ENCODE measurements at regions not wholly inside any gene's neighbourhood (a gene's known extent, or its start where the extent isn't known, plus 50 kb on each side); places are given as distances from the start of the nearest gene placed in this dataset.

DNA sequence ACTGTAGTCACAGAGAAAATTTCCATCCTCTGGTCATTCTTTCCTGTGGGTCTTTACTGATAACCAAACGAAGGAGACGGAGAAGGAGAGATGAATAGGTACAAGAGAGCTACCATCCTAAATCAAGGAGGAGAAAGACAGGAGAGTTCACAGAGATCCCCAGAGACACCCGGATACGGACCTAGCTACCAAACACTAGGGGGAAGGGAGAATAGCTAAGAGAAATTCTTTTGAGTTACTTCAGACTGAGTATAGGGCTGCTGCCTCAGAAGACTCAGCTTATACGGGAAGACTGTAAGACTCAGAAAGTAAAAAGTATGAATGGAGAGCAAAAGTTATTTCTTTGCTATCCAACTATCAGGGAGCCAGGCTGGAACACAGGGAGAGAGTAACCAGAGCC is 572.1 kb downstream of the C4orf33 start:
- no peak for TF ChIP-seq CTCF (conservative IDR thresholded peaks at IDR 0.05)

GRCh38 chr4:129672941-129673340 is 577.0 kb downstream of the C4orf33 start:
- no peak overlapping the region for H3K27ac ChIP-seq
- peak; percentile 52 for TF ChIP-seq CTCF (conservative IDR thresholded peaks at IDR 0.05)

More for the DNA sequence above, 572.1 kb downstream of the C4orf33 start:
- no peak overlapping the region for H3K27ac ChIP-seq

DNA sequence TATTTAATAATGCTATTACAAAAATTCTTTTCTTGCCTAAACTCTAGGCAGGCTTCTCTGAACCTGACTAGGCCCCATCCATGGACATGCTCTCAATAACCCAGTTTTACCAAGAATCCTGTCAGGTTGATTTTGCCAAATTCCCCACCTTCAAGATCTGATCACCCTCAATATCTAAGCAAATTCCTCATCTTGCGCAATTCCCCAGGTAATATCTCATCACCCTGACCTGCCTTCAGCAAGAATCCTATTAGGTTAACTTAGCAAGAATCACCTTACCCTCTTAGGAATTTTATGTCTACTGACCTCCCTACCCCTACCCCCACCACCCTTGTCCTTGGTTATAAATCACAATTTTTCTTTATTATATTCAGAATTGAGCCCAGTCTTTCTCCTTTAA is 579.1 kb downstream of the C4orf33 start:
- H3K27ac ChIP-seq: no peak overlapping the region
- no peak for TF ChIP-seq CTCF (conservative IDR thresholded peaks at IDR 0.05)

DNA sequence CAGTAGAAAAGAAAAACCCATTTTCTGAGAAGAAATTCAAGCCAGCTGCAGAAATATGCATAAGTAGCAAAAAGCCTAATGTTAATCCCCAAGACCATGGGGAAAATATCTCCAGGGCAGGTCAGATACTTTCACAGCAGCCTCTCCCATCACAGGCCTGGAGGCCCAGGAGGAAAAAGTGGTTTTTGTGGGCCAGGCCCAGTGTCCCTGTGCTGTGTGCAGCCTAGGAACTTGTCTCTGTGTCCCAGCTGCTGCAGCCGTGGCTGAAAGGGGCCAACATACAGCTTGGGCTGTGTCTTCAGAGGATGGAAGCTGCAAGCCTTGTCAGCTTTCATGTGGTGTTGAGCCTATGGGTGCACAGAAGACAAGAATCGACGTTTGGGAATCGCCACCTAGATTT is 581.0 kb downstream of the C4orf33 start:
- TF ChIP-seq CTCF (conservative IDR thresholded peaks at IDR 0.05): no peak
- no peak overlapping the region for H3K27ac ChIP-seq

GRCh38 chr4:129682586-129682985 is 586.6 kb downstream of the C4orf33 start:
- H3K27ac ChIP-seq: no peak overlapping the region
- no peak for TF ChIP-seq CTCF (conservative IDR thresholded peaks at IDR 0.05)

- no peak for TF ChIP-seq CTCF (conservative IDR thresholded peaks at IDR 0.05)
- no peak overlapping the region for H3K27ac ChIP-seq
These were observed 612.0 kb downstream of the C4orf33 start for GRCh38 chr4:129707949-129708348.

DNA sequence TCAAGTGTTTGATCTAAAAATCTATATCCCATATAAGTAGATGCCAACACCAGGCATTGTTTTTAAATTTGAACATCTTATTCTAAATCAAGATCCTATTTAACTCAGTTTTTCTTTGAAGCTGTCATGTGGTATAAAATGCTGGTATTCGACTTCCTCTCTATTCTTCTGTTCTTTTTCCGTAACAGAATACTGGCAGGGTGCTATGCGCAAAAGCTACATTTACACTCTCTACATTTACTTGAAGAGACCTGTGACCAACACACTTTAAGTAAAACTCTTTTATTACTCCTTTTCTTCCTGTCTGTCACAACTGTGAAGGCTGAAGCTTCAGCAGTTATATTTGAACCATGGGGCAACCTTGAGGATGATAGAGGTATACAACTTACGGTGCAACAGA is 612.8 kb downstream of the C4orf33 start:
- H3K27ac ChIP-seq: no peak overlapping the region
- no peak for TF ChIP-seq CTCF (conservative IDR thresholded peaks at IDR 0.05)

DNA sequence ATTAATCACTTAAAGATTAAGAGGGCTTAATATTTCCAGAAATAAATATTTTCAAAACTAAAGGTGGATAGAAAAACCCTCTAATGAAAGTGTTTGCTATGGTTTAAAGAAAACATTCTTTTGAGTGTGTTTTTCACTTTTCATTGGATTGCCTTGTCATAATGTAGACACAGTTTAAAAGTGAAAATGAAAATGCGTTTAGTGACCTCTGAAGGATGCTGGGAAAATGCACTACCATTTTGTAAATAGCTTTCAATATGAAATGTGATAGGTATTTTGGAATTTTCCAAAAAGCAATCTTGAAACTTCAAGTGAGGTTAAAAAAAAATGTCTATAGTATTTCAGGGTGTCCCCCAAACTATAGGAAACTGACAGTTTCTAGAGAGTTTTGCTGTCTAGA is 642.2 kb downstream of the C4orf33 start:
- TF ChIP-seq CTCF (conservative IDR thresholded peaks at IDR 0.05): no peak
- no peak overlapping the region for H3K27ac ChIP-seq

All from VCaP (cell line).